B cell (primary cell): ENCODE measurements at regions not wholly inside any gene's neighbourhood (a gene's known extent, or its start where the extent isn't known, plus 50 kb on each side); places are given as distances from the start of the nearest gene placed in this dataset.
"Not testable (repeated sequence)": the region's sequence is repeated elsewhere in the genome, so short reads cannot be mapped to it uniquely, and the experiment has no call there.

Source experiments
- EZH2 ChIP-seq: IDR thresholded peaks from 2 replicates; pipeline ENCODE4 v1.6.1; 2012; ENCODE audit warnings: borderline replicate concordance, low read depth, mild to moderate bottlenecking, moderate library complexity, low read length; ENCODE audit not compliant: insufficient read depth, poor library complexity, severe bottlenecking
- TF ChIP-seq, protein P1 (sequence below): fragments of 200-600 bp; IDR thresholded peaks from one replicate; pipeline ENCODE4 v1.8.0; 2022; ENCODE audit warnings: antibody characterized with exemption, mild to moderate bottlenecking

DNA sequence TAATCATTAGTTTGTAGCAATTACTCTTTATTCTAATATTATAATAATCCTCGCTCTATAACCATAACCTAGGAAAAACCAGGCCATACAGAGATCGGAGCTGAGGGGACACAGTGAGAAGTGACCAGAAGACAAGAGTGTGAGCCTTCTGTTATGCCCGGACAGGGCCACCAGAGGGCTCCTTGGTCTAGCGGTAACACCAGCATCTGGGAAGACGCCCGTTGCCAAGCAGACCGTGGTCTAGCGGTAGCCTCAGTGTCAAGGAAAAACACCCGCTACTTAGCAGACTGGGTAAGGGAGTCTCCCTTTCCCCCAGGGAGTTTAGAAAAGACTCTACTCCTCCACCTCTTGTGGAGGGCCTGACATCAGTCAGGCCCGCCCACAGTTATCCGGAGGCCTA lies 235.9 kb upstream of the ACO1 start:
- TF ChIP-seq, protein P1, sequence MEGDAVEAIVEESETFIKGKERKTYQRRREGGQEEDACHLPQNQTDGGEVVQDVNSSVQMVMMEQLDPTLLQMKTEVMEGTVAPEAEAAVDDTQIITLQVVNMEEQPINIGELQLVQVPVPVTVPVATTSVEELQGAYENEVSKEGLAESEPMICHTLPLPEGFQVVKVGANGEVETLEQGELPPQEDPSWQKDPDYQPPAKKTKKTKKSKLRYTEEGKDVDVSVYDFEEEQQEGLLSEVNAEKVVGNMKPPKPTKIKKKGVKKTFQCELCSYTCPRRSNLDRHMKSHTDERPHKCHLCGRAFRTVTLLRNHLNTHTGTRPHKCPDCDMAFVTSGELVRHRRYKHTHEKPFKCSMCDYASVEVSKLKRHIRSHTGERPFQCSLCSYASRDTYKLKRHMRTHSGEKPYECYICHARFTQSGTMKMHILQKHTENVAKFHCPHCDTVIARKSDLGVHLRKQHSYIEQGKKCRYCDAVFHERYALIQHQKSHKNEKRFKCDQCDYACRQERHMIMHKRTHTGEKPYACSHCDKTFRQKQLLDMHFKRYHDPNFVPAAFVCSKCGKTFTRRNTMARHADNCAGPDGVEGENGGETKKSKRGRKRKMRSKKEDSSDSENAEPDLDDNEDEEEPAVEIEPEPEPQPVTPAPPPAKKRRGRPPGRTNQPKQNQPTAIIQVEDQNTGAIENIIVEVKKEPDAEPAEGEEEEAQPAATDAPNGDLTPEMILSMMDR: not testable (repeated sequence)
- TF ChIP-seq EZH2: not testable (repeated sequence)
